Endodermal cell (in vitro differentiated cells): ENCODE measurements at regions not wholly inside any gene's neighbourhood (a gene's known extent, or its start where the extent isn't known, plus 50 kb on each side); places are given as distances from the start of the nearest gene placed in this dataset.

Experiments used
- DNase-seq: peaks from one replicate; pipeline ENCODE4 v3.0.0-alpha.2; 2017
- H3K27ac ChIP-seq: 2 replicates; pipeline ENCODE4 v1.5.1; 2013; ENCODE audit warnings: mild to moderate bottlenecking, low read depth, low read length, moderate library complexity
- H3K27me3 ChIP-seq: 2 replicates; pipeline ENCODE4 v1.6.1; 2013; ENCODE audit warnings: mild to moderate bottlenecking, low read length, moderate library complexity; ENCODE audit not compliant: insufficient read depth, control insufficient read depth, poor library complexity, severe bottlenecking
- H3K36me3 ChIP-seq: 2 replicates; pipeline ENCODE4 v1.7.0; 2013; ENCODE audit warnings: mild to moderate bottlenecking, low read length, moderate library complexity; ENCODE audit not compliant: control insufficient read depth, insufficient read depth
- H3K4me1 ChIP-seq: one replicate; pipeline ENCODE4 v1.7.0; 2013; ENCODE audit warnings: low read length; ENCODE audit not compliant: control insufficient read depth, insufficient read depth
- H3K4me3 ChIP-seq: 2 replicates; pipeline ENCODE4 v1.5.1; 2013; ENCODE audit warnings: mild to moderate bottlenecking, low read length, moderate library complexity
- H3K9ac ChIP-seq: 2 replicates; pipeline ENCODE4 v1.6.1; 2013; ENCODE audit warnings: mild to moderate bottlenecking, low read length, moderate library complexity; ENCODE audit not compliant: poor library complexity, severe bottlenecking; ENCODE audit errors: extremely low read depth
- H3K9me3 ChIP-seq: 2 replicates; pipeline ENCODE4 v1.6.1; 2013; ENCODE audit warnings: mild to moderate bottlenecking, low read length, moderate library complexity; ENCODE audit not compliant: control insufficient read depth
- H3K27ac Mint-ChIP-seq: 2 replicates; pipeline ENCODE4 v1.8.0; 2020; ENCODE audit warnings: mixed read lengths
- H3K27me3 Mint-ChIP-seq: 2 replicates; pipeline ENCODE4 v1.8.0; 2021; ENCODE audit warnings: mild to moderate bottlenecking, mixed read lengths; ENCODE audit not compliant: insufficient read depth
- H3K36me3 Mint-ChIP-seq: 2 replicates; pipeline ENCODE4 v1.8.0; 2020; ENCODE audit warnings: low read depth, mixed read lengths
- H3K4me1 Mint-ChIP-seq: 2 replicates; pipeline ENCODE4 v1.8.0; 2020; ENCODE audit warnings: mixed read lengths
- H3K4me3 Mint-ChIP-seq: 2 replicates; pipeline ENCODE4 v1.8.0; 2020; ENCODE audit warnings: mild to moderate bottlenecking, moderate library complexity, mixed read lengths
- H3K9me3 Mint-ChIP-seq: 2 replicates; pipeline ENCODE4 v1.8.0; 2020; ENCODE audit warnings: mild to moderate bottlenecking, mixed read lengths
- CTCF ChIP-seq: fragments of 200-600 bp; sonication (generic); conservative IDR thresholded peaks from 2 replicates; pipeline ENCODE4 v1.5.0; 2021; ENCODE audit warnings: antibody characterized with exemption, mild to moderate bottlenecking
- WGBS, 2 experiments: methylation state at CpG; one replicate each; pipeline versions ENCODE4 v1.1.5 to v1.1.7; 2013; ENCODE audit warnings: missing lambda C conversion rate in 2 of 2, mixed read lengths in 1 of 2; ENCODE audit not compliant: insufficient coverage in 1 of 2, insufficient read length in 1 of 2; 5-methylcytosine and 5-hydroxymethylcytosine counted together

GRCh38 chr7:56538541-56539429 lies 422.6 kb upstream of the NUPR2 start:
- Mint-ChIP-seq H3K4me3 (no peak overlapping the region), H3K4me1 (no peaks in the 10 kb centered on the region), H3K9me3 (peaks cover 96% of the 10 kb centered on the region), H3K27ac (no peak overlapping the region), H3K27me3 (no peaks in the 10 kb centered on the region), H3K36me3 (peaks cover 2% of the 10 kb centered on the region)
- DNase-seq, result no peak
- no peak for TF ChIP-seq CTCF
- 91 to 92% methylated on average over 14 to 37 of the region's 37 CpGs for WGBS, 2 experiments
- Histone ChIP-seq H3K36me3 (no peaks in the 10 kb centered on the region), H3K4me3 (no peak overlapping the region), H3K27ac (no peak overlapping the region), H3K27me3 (no peaks in the 10 kb centered on the region), H3K4me1 (no peaks in the 10 kb centered on the region), H3K9me3 (peaks cover 74% of the 10 kb centered on the region), H3K9ac (no peak overlapping the region)

DNA sequence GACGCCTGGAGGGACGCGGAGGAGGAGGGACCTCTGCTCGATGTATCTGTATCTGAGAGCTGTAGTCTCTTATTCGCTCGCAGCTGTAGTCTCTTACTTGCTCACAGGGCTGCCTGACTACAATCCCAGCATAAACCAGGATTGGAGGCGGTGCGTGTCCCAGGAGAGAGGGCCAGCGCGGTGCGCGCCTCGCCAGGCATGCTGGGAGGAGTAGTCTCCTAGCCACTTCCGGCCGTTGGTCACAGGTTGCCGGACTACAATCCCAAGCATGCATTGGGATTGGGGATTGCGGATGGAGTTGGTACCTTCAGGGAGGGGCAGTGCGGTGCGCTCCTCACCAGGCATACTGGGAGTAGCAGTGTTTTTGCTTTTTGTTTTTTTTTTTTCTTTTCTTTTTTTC lies 421.7 kb upstream of the NUPR2 start:
- no peaks in the 10 kb centered on the region for H3K4me1 Mint-ChIP-seq
- peaks cover 96% of the 10 kb centered on the region for H3K9me3 Mint-ChIP-seq
- H3K27ac Mint-ChIP-seq, result no peak overlapping the region
- no peaks in the 10 kb centered on the region for H3K27me3 Mint-ChIP-seq
- no peak overlapping the region for H3K9ac ChIP-seq
- TF ChIP-seq CTCF, result no peak
- H3K4me3 ChIP-seq, result no peak overlapping the region
- H3K27ac ChIP-seq, result no peak overlapping the region
- WGBS, 2 experiments, result 88 to 90% methylated on average over 14 to 19 of the region's 19 CpGs
- DNase-seq, result no peak
- H3K4me3 Mint-ChIP-seq, result no peak overlapping the region
- no peaks in the 10 kb centered on the region for H3K4me1 ChIP-seq
- peaks cover 2% of the 10 kb centered on the region for H3K36me3 Mint-ChIP-seq
- H3K36me3 ChIP-seq, result no peaks in the 10 kb centered on the region
- no peaks in the 10 kb centered on the region for H3K27me3 ChIP-seq
- peaks cover 75% of the 10 kb centered on the region for H3K9me3 ChIP-seq

- no peak for DNase-seq
- WGBS, 2 experiments, result 86 to 87% methylated on average over 19 to 20 of the region's 20 CpGs
- Histone ChIP-seq H3K36me3 (no peaks in the 10 kb centered on the region), H3K9ac (no peak overlapping the region), H3K4me3 (no peak overlapping the region), H3K27ac (no peak overlapping the region), H3K9me3 (peaks cover 75% of the 10 kb centered on the region), H3K4me1 (no peaks in the 10 kb centered on the region), H3K27me3 (no peaks in the 10 kb centered on the region)
- peaks cover 2% of the 10 kb centered on the region for H3K36me3 Mint-ChIP-seq
- no peak overlapping the region for H3K27ac Mint-ChIP-seq
- H3K9me3 Mint-ChIP-seq, result peaks cover 96% of the 10 kb centered on the region
- H3K27me3 Mint-ChIP-seq, result no peaks in the 10 kb centered on the region
- TF ChIP-seq CTCF, result no peak
- no peaks in the 10 kb centered on the region for H3K4me1 Mint-ChIP-seq
- no peak overlapping the region for H3K4me3 Mint-ChIP-seq
Measured at GRCh38 chr7:56537477-56537876, 421.3 kb upstream of the NUPR2 start.
